Stimulated activated naive CD8-positive, alpha-beta T cell treated with anti-CD3 and anti-CD28 coated beads, Interleukin-15, Interleukin-2, amounts not matched to agents 100 U/mL and 50 U/mL, for 24 hours (primary cell): ENCODE measurements at regions not wholly inside any gene's neighbourhood (a gene's known extent, or its start where the extent isn't known, plus 50 kb on each side); places are given as distances from the start of the nearest gene placed in this dataset.

Experiments used
- ATAC-seq: fragments of 150-1000 bp; cut with Tn5 transposase; one replicate; pipeline ENCODE4 v1.10.0; 2021
- DNase-seq: peaks from one replicate; pipeline ENCODE4 v3.0.0; 2021

DNA sequence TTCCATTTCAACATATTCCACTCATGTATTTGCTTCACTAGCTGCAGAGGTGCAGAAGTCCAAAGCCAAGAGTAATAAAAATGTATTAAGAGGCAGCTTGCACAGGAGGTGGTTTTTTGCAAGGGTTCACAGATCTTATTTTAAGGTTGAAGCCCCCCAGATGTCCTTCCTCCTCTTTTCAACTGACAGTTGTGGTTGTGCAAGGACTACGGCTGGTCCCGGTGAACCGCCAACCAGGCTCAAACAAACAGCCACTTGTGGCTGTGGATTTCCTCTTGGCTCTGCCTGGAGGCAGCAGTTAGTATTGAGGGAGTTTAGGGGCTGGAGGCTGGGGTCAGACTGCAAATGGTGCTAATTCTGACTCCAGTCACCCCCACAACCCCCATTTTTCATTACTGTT lies 240.7 kb upstream of the TBC1D5 start:
- DNase-seq (no peak), ATAC-seq (no peak)

DNA sequence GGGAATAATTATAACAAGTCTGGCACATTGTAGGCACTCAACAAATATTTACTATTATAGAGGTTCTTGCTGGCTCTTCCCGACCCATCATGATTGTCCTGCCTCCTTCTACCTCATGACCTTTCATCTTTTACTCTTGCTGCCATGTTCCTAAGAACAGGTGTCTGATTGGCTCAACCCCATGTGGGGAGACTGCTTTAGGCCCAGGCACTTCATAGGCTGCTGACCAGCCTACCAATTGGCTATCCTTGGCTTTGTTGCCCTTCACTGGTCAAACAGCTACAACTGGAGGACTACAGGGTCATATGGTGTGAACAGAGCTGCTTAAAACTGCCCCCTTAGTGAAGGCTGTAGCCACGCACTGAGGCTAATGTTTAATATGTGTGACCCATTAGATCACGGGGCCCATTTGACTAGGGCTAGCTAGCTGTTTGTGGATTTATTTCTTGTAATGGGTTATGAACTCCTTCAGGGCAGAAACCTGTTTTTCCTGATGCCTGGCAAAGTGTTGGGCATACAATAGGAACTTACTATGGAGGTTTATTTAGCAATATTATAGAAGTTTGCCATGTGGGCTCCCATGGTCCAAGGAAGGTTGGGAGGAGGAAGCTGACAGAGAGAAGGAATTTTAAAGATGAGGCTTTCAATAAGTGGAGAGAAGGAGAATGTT lies 239.9 kb upstream of the TBC1D5 start:
- DNase-seq, result no peak
- ATAC-seq, result no peak

DNA sequence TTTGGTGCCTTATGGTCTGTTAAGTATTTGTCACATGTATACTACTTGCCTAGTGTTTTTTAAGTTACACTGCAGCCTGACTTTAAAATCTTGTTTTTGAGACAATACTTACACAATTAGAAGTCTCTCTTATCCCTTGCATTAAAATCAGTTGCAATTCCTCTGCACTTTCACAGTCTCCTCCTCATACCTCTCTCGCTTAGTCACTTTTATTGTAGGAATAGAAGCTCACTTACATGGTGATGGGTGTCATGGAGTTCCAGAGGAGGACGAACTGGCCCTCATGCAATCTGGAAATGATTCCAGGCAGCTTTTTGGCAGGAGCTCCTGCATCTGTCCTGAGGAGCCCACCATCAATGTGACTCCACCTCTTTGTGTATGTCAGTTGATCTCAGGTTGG lies 238.4 kb upstream of the TBC1D5 start:
- ATAC-seq (no peak), DNase-seq (no peak)

DNA sequence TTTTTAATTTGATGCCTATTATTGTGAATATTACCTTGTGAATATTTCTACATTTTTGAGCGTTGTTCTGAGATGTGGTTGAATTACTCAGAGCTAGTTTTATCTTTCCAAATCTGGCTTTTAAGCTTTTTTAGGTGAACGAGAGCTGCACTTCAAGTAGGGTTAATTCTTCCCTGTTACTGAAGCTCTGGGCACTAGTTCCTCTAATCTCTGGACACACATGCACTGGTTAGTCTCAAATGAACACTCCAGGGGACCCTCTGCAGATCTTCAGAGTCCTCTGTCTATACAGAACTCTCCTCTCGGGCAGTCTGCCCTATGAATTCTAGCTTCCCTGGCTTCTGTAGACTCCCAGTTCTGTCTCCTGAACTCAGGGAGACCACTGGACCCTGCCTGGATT lies 237.5 kb upstream of the TBC1D5 start:
- DNase-seq, result no peak
- ATAC-seq, result no peak

DNA sequence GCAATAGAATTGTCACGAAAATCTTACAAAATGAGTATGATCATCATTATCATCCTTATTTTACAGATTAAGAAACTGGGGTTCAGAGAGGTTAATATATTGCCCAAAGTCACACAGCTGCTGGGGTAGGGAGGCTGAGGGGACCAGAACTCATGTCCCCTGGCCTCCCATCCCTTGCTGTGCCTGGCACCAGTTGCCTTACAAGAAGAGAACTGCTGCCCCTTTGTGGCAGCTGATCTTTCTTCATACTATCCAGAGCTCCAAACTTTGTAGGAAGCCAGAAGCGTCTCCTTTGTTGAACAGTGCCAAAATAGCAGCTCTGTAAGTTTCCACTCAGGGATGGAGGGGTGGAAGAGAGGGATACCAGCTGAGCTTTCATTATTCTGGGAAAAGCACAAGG lies 236.8 kb upstream of the TBC1D5 start:
- peak; percentile 40 for ATAC-seq
- DNase-seq, result no peak

DNA sequence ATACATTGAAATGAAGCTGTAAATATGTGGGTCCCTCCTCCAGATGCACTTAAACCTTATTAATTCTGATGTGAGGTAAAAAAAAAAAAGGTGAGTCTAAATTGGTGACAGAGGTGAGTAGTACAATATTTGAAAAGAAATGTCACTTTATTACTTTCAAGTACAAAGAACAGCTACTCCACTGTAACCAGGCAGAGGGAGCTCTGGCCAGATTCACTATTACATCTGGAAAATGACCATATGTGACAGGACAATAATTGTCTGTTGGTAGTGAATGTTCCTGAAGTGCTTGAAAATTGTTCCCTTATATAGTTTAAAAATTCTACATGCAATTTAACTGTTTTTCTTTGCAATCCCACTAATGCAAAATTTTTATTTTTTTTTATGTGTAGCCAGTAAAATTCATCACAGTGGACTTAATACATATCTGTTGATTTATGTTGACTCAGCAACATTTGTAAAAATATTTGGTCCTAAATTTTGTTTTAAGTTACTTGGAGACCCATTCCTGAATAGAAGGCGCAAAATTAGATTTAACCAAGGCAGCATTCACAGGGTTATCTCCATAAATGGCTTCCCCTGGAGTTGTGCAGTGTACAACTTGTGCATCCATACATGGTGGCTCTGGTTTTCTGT lies 231.9 kb upstream of the TBC1D5 start:
- DNase-seq (no peak), ATAC-seq (no peak)

DNA sequence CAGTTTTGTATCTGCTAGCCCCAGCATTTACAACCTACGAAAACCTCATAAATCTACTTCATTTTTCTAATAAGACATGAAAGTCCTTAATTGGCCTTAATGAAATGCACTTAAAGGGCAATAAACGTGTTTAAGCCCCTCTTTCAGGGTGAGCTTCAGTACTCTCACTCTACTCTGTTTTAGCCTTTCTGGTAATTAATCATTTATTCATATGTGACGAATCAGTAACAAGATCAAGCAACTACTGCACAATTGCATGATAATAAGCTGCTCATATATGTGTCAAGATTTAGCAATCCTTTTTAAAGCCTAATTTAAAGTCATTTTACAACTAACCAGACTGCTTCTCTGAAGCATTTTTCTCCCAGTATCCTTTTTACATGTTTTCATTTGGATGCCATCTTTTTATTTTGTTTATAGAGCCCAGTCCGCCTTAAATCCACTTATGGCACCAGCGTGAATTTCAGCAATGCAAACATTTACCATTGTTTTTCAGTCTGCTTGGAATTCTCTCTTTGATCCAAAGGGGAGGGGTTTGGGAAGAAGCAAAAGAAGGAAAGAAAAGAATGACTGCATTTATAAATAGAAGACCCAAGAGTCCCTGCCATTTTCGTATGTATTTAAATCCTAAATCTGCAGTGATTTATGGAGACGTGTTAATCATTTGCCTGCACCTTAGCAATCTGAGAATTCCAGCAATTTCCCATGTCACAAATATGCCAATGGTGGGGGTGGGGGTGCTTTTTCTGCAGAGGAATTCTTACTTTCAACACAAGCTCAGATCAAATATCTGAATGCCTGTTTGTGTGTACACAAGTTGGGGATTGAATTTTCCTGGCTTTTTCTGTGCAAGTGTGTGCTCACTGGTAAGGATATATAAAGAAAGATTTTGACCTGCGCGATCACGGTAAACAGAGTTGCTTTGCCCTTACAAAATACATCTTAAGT lies 230.8 kb upstream of the TBC1D5 start:
- no peak for DNase-seq

DNA sequence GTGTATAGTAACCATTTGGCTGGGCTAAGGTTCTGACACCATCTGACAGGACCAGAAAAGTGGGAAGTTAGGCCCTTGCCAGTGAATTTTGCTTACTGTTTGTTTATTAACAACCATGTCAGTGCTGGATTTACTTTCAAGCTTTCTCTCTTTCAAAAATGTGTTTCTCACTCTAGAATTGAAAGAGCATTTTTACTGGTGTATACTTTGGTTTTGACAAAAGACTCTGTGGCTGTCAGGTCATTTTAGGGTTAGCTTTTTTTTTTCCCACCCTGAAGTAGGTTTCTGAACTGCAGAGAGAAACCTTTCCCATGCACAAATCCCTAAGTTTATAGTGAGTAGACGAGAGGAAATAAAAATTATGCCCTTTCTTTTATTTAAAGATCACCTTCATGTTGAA lies 230.0 kb upstream of the TBC1D5 start:
- ATAC-seq (no peak), DNase-seq (no peak)

More for the DNA sequence above, 230.8 kb upstream of the TBC1D5 start:
- ATAC-seq, result no peak

DNA sequence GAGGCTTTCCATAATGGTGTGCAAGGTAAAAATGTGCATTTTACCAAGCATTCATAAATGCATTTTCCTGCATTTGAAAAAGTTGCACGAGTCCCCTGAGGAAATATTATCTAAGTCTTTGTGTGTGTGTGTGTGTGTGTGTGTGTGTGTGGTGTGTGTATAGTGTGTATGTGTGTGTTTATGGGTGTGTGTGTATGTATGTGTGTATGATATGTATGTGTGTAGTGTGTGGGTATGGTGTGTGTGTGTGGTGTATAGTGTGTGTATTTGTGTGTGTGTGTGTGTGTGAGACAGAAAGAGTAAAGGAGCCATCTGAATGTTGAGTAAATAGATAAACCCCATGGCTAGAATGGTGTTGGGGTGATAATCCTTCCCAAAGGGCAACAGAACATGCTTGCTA lies 229.6 kb upstream of the TBC1D5 start:
- ATAC-seq, result no peak
- no peak for DNase-seq

DNA sequence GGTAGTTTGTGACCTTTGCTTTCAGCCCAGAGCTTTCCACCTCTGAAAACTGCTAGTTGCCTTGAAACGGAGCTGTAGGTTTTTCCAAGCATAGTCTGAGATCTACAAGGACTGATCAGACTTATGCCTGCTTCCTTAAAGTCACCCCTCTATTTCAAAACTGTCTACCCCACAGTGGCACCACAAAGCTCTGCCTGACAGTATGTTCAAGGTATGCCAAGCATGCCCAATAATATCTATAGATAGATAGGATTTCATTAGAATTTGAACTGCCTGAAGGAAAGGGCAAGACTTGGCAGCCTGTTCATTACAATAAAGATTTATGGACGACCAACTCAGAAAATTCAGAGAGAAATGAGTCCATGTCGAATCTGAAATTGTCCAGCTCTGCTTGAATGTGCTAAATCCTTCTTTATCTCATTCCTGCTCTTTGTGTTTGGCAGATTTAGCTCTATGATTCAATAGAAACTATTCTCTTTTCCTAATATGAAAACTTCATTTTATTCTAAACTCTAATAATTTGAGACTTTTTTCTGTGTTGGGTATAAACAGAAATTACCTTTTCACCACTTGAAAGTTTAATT lies 227.6 kb upstream of the TBC1D5 start:
- ATAC-seq, result no peak

DNA sequence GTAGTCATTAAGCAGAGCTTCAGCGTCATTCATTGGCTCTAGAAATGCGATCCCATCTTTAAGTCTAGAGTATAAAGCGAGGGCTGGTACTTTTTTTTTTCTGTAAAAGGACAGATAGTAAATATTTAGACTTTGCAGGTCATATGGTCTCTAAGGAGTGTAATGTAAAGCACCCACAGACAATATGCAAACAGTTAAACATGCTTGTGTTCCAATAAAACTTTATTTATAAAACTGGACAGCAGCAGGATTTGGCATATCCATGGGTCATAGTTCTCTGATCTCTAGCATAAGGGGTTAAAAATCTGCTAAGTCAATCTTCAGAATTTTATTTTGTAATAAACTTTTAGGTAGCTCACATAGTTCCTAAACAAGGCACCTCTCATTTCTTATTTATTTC lies 226.8 kb upstream of the TBC1D5 start:
- no peak for ATAC-seq
- no peak for DNase-seq

More for the DNA sequence above, 227.6 kb upstream of the TBC1D5 start:
- DNase-seq, result no peak

DNA sequence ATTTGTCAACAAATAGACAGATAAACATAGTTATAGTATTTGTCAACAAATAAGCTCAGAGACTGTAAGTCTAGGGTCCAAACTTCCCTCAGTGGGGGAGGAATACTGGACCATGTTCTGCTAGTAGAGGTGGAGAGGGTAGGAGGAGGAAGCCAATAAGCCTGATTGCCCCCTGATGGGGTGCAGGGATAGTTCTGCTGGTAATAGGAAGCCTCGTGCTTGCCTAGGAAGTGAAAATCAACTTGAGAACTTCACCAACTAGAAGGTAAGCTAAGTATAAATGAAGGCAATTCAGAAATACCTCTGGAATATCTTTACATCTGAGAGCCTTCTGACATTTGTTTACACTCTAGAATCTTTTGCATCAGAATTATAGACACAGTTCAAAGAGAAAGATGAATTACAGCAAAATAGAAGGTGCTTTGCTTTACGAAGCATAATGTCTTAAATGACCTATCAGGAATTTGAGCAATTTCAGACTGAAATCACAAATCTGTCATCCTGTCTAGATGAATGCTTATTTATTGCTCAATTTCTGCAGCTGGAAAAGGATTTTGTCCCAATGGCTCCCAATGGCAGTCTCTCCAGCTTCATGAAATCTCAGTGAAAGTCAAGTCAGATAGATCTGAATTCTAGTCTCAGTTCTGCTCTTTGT lies 225.6 kb upstream of the TBC1D5 start:
- ATAC-seq, result no peak
- no peak for DNase-seq

DNA sequence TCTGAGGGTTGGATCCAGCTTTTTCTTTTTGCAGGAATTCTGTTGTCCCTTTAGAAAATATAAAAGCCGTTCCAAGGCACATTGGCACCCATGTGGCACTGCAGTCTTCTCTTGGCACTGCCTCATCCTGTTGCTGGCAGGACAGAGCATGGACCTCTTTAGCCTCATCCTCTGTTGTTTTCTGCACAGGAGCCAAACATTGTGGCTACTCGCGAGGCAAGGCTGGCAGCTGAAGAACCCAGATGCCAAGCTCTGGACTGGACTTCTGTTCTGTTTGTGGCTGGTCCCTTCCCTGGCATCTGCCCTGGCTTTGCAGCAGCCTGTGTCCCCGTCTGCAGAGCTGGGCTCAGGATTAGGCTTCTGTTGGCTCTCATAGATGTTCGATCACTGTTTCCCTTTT lies 224.7 kb upstream of the TBC1D5 start:
- no peak for ATAC-seq

DNA sequence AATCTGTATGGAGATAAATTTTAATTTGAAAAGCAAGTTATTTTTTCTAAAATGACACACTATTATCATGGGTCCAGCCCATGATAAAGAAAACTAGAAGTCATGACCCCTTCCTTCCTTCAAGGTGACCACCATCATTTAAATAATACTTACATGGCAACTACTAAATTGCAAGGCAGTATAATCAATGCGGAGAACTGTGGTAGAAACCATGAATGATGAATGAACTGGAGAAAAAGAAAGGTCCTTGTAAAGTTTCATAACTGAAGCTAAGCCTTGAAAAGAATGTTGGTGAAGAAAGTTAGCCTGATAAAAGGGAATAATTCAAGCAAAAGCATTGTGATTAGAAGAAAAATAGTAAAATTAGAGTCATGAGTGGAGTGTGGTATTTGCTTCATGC lies 222.9 kb upstream of the TBC1D5 start:
- ATAC-seq, result peak; percentile 45

More for the DNA sequence above, 224.7 kb upstream of the TBC1D5 start:
- DNase-seq, result no peak

DNA sequence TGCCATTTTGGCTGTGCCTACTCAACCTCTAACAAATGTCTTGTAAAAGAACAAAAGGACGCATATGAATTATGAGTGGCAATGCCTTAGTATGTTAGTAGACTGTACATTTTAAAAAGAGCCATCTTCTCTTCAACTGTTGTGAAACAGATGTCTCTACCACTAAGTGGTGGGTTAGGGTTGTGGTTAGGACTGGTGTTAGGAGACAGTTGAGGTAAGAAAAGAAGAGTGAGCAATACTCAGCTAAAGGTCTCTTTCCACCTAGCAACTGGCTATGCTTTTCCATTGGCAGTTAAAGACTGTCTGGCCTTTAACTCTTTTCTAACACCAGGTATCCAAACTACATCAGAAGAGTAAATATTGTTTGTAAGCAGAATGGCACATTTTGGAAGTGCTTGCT lies 221.7 kb upstream of the TBC1D5 start:
- ATAC-seq, result peak; percentile 87

More for the DNA sequence above, 222.9 kb upstream of the TBC1D5 start:
- DNase-seq, result no peak

DNA sequence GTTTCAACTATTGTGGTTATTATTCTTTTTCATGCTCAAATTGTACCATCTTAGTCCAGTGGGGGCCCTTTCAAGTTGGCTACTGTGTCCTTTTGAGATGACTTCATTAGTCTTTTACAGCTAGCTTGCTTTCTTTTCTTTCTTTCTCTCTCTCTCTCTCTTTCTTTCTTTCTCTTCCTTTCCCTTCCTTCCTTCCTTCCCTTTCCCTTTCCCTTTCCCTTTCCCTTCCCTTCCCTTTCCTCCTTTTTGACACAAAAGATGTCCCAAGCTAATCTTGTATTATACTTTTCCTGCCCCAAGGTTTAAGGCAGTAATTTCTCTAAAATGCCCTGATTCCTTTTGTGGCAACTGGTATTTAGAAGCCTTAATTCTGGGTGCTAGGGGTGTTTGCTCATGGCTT lies 213.0 kb upstream of the TBC1D5 start:
- ATAC-seq (no peak), DNase-seq (no peak)

More for the DNA sequence above, 221.7 kb upstream of the TBC1D5 start:
- no peak for DNase-seq

DNA sequence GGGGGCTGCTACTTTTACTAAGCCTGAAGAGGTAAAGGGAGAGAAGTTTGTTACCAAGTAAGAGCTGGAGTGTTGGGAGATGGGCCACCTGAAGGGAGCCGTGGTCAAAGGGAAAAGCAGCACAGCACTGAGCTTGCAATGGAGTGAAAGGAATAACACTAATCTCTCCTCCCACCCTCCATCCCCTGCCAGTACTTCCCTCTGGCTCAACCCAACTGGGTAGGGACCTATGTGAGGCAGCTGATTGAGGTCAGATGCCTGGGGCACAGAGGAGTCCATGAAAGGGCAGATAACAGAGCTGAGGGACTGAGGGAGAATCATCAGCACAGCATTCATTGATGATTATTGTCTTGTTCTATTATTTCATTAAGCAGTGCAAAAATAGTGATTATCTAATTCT lies 212.4 kb upstream of the TBC1D5 start:
- ATAC-seq, result no peak
- DNase-seq, result no peak

DNA sequence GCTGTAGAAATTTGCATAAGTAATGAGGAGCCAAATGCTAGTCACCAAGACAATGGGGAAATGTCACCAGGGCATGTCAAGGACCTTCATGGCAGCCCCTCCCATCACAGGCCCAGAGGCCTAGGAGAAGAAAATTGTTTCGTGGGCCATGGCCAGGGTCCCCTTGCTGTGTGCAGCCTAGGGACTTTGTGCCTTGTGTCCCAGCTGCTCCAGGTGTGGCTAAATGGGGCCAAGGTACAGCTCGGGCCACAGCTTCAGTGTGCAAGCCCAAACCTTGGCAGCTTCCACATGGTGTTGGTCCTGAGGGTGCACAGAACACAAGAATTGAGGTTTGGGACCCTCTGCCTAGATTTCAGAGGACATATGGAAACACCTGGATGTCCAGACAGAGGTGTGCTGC lies 208.8 kb upstream of the TBC1D5 start:
- DNase-seq, result no peak
- no peak for ATAC-seq

DNA sequence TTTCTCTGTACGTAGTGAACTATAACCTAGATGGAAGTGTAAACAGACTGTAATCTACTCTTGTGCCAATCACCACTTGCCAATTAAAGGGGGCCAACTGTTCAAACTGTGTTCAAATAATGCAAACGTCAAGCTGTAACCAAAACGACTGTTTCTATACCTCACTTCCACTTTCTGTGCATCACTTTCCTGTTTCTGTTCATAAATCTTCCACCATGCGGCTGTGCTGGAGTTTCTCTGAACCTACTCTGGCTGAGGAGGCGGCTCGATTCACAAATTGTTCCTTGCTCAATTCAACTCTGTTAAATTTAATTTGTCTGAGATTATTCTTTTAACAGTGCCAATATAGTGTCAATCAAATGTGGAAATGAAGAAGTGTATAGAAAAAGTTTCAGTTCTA lies 206.7 kb upstream of the TBC1D5 start:
- DNase-seq (no peak), ATAC-seq (no peak)

DNA sequence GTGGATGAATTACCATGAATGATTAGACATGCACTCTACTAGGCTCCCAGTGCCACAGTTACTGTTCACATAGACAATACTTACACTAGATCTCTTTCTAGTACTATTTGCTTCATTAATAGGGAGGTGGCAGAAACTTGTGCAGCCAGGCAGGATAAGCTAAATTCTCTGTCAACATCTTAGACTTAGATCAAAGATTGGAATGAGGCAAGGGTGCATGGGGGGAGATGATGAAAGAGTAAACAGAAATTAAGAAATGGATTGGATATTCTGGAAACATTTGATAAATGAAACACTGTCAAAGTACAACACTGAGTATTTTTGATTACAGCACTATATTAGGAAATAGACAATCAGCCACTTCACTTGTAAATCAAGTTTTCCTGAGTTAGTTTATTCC lies 205.4 kb upstream of the TBC1D5 start:
- no peak for ATAC-seq
- no peak for DNase-seq

DNA sequence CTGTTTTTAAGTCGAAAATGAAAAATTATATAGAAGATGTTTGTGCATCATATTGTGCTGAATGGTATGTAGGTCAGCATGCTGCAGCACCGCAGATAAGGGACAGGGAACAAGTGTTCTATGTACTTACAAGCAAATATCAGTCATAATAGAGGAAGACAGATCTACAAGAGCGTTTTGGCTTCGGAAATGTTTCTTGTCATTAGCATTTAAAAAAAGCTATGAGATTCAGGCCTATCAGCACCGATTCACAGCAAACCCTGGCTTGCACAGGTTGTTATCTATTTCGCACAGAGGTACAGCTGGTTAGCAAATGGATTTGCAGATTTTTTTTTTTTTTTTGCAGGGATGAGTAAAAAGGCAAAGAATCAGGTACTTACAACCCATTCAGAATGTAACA lies 204.2 kb upstream of the TBC1D5 start:
- ATAC-seq, result no peak
- no peak for DNase-seq

DNA sequence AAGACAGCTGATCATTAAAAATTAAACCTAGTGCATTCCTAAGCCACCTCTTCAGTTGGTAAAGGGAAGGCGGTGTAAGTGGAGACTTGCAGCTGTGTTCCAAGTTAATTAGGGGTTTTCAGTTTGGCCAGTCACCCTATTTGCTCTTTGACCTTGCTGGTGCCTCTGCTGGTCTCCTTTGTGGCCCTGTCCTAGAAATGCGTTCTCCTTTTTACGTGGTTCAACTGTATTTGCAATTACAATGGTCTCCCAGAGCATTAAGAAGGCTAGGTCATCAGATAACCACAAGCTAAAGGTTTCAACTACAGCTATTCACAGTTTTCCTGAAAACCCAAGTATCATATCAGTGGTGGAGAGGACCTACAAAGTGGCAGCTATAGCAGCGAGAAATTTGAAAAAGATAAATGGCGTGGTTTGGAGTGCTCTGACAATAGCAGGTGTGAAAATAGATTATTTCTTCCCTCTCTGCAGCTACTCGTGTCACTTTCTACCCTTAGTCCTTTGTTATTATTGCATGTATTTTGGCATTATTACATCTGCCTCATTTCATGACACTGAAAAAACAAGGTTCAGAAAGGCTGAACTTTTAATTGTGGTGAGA lies 203.5 kb upstream of the TBC1D5 start:
- DNase-seq, result no peak
- no peak for ATAC-seq
